Stomach (tissue), 8 donors: ENCODE measurements at regions not wholly inside any gene's neighbourhood (a gene's known extent, or its start where the extent isn't known, plus 50 kb on each side); places are given as distances from the start of the nearest gene placed in this dataset.

Experiments
- DNase-seq, 2 donors: peaks; one replicate each; pipeline versions ENCODE4 v3.0.0 to v3.0.0-alpha.2; 2013 to 2019
- H3K27ac ChIP-seq, 5 donors: fragments of 200-600 bp in 4 of 5; sonication (generic) in 4 of 5; one replicate each; pipeline ENCODE4 v1.5.1; 2013 to 2019; ENCODE audit warnings: mild to moderate bottlenecking in 1 of 5, moderate library complexity in 1 of 5
- H3K27me3 ChIP-seq, 3 donors: fragments of 200-600 bp; sonication (generic); one replicate each; pipeline ENCODE4 v1.5.1; 2017 to 2019; ENCODE audit warnings: mixed run types in 1 of 3
- H3K36me3 ChIP-seq, 4 donors: fragments of 200-600 bp; sonication (generic); 1 replicate in 3 of 4; 2 replicates in 1 of 4; pipeline ENCODE4 v1.5.1; 2016 to 2019
- H3K4me1 ChIP-seq, 4 donors: fragments of 200-600 bp; sonication (generic); one replicate each; pipeline ENCODE4 v1.5.1; 2016 to 2019
- H3K4me3 ChIP-seq, 4 donors: fragments of 200-600 bp; sonication (generic) in 3 of 4; one replicate each; pipeline ENCODE4 v1.5.1; 2016 to 2019; ENCODE audit warnings: mild to moderate bottlenecking in 1 of 4
- H3K9me3 ChIP-seq, 4 donors: fragments of 200-600 bp; sonication (generic); one replicate each; pipeline ENCODE4 v1.5.1; 2016 to 2019
- EP300 ChIP-seq: sonication (generic); formaldehyde crosslinking; IDR thresholded peaks from one replicate; pipeline ENCODE4 v1.6.1; 2017; ENCODE audit warnings: antibody characterized with exemption
- POLR2A ChIP-seq, 4 donors: fragments of 450-650 bp; IDR thresholded peaks; one replicate each; pipeline ENCODE4 v1.6.1; 2016; ENCODE audit warnings: antibody characterized with exemption in 4 of 4, control low read depth in 2 of 4, mild to moderate bottlenecking in 1 of 4, moderate library complexity in 1 of 4
- POLR2AphosphoS5 ChIP-seq, 3 donors: sonication (generic); formaldehyde crosslinking; IDR thresholded peaks; one replicate each; pipeline ENCODE4 v1.6.1; 2016; ENCODE audit warnings: antibody characterized with exemption in 3 of 3
- WGBS, 5 donors: extraction: QIAGEN DNeasy Blood & Tissue Kit in 3 of 5; methylation state at CpG; one replicate each; pipeline versions ENCODE4 v1.1.5 to v1.1.7; 2013 to 2018; 5-methylcytosine and 5-hydroxymethylcytosine counted together
- intact Hi-C: fragments of 100-400 bp; cut with DNase I; formaldehyde crosslinking; loops from one replicate; pipeline ENCODE4 v1.15.1; 2023; ENCODE audit warnings: low total_unique reads
- TF ChIP-seq, protein P1 (sequence below), 7 experiments: fragments of 450-650 bp in 4 of 7; fragments of 200-600 bp in 3 of 7; sonication (generic) in 3 of 7; IDR thresholded peaks; one replicate each; pipeline ENCODE4 v1.5.1; 2016 to 2019; ENCODE audit warnings: antibody characterized with exemption in 7 of 7, control low read depth in 2 of 7, mild to moderate bottlenecking in 1 of 7
- donor health status: healthy with polysubstance abuse.
- donor health status: Bipolar disorder and iron deficiency.
- donor health status: healthy.

DNA sequence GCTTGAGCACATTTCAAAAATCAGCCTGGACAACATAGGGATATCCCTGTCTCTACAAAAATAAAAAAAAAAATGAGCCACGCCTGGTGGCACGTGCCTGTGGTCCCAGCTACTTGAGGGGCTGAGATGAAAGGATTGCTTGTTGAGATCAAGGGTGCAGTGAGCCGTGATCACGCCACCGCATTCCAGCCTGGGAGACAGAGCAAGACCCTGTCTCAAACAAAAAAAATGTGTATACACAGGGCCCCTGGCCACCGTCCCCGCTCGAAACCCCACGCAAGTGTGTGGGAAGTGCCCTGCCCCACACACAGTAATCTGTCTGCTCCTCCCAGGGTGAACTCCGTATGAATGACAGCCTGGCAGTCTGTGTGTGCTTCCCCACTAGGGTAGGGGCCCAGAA, 93.0 kb upstream of the RPL38 start:
- H3K9me3 ChIP-seq: no peaks in the 10 kb centered on the region
- 23 to 35% (median 26%) methylated on average over 10 of the region's 10 CpGs for whole genome bisulfite sequencing, 5 donors
- H3K4me3 ChIP-seq: no peak overlapping the region
- intact Hi-C loops: no loop called here
- H3K27me3 ChIP-seq: peaks cover 0 to 83% (median 14%) of the 10 kb centered on the region in 3 donors
- TF ChIP-seq POLR2AphosphoS5 (IDR thresholded peaks at IDR 0.05) (no peak), EP300 (no peak), POLR2A (IDR thresholded peaks at IDR 0.05) (no peak)
- TF ChIP-seq, protein P1, sequence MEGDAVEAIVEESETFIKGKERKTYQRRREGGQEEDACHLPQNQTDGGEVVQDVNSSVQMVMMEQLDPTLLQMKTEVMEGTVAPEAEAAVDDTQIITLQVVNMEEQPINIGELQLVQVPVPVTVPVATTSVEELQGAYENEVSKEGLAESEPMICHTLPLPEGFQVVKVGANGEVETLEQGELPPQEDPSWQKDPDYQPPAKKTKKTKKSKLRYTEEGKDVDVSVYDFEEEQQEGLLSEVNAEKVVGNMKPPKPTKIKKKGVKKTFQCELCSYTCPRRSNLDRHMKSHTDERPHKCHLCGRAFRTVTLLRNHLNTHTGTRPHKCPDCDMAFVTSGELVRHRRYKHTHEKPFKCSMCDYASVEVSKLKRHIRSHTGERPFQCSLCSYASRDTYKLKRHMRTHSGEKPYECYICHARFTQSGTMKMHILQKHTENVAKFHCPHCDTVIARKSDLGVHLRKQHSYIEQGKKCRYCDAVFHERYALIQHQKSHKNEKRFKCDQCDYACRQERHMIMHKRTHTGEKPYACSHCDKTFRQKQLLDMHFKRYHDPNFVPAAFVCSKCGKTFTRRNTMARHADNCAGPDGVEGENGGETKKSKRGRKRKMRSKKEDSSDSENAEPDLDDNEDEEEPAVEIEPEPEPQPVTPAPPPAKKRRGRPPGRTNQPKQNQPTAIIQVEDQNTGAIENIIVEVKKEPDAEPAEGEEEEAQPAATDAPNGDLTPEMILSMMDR (IDR thresholded peaks at IDR 0.05): no peak
- no peaks in the 10 kb centered on the region for H3K4me1 ChIP-seq
- no peak for DNase-seq
- no peak overlapping the region for H3K27ac ChIP-seq
- H3K36me3 ChIP-seq: no peaks in the 10 kb centered on the region

DNA sequence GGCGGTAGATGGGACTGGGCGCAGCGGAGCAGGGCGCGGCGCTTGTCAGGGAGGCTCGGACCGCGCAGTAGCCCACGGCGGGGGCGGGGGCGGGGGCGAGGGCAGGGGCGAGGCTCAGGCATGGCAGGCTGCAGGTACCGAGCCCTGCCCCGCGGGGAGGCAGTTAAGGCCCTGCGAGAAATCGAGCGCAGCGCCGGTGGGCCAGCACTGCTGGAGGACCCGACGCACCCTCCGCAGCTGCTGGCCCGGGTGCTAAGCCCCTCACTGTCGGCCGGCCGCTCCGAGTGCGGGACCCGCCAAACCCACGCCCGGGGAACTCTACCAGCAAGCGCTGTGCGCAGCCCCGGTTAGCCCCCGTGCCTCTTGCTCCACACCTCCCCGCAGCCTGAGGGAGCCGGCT, 90.2 kb upstream of the RPL38 start:
- no peak for DNase-seq
- Histone ChIP-seq H3K27ac (no peak overlapping the region), H3K27me3 (peaks cover 0 to 84% (median 22%) of the 10 kb centered on the region in 3 donors), H3K4me3 (no peak overlapping the region), H3K9me3 (no peaks in the 10 kb centered on the region), H3K36me3 (no peaks in the 10 kb centered on the region), H3K4me1 (no peaks in the 10 kb centered on the region)
- intact Hi-C loops: no loop called here
- WGBS, 5 donors: 93 to 98% (median 96%) methylated on average over 27 to 41 of the region's 41 CpGs
- no peak for TF ChIP-seq POLR2AphosphoS5 (IDR thresholded peaks at IDR 0.05)
- no peak for TF ChIP-seq EP300
- TF ChIP-seq, protein P1 (IDR thresholded peaks at IDR 0.05): no peak
- TF ChIP-seq POLR2A (IDR thresholded peaks at IDR 0.05): no peak

DNA sequence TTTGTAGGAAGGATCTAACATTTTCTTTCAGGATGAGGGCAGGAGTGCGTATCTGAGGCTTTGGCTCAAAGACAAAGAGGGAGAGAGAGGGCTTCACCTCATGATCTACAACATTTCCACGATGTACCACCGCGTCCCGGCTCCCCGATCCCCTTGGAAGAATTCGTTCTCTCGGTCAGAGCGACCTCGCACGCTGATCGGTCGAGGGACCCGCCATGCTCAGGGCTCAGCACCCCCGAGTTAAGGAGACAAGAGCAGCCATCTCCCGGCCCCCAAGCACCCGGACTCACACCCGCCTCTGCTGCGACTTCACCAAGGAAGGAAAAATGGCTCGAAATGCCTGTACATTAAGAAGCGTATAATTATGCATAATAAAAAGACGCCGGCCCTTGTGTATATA, 89.5 kb upstream of the RPL38 start:
- Histone ChIP-seq H3K36me3 (no peaks in the 10 kb centered on the region), H3K4me3 (no peak overlapping the region), H3K4me1 (no peaks in the 10 kb centered on the region), H3K9me3 (no peaks in the 10 kb centered on the region), H3K27me3 (peaks cover 0 to 80% (median 22%) of the 10 kb centered on the region in 3 donors), H3K27ac (no peak overlapping the region)
- TF ChIP-seq, protein P1 (IDR thresholded peaks at IDR 0.05): no peak
- TF ChIP-seq POLR2A (IDR thresholded peaks at IDR 0.05) (no peak), EP300 (no peak), POLR2AphosphoS5 (IDR thresholded peaks at IDR 0.05) (no peak)
- 62 to 76% (median 68%) methylated on average over 23 of the region's 23 CpGs for WGBS, 5 donors
- intact Hi-C loops: no loop called here
- DNase-seq: no peak

DNA sequence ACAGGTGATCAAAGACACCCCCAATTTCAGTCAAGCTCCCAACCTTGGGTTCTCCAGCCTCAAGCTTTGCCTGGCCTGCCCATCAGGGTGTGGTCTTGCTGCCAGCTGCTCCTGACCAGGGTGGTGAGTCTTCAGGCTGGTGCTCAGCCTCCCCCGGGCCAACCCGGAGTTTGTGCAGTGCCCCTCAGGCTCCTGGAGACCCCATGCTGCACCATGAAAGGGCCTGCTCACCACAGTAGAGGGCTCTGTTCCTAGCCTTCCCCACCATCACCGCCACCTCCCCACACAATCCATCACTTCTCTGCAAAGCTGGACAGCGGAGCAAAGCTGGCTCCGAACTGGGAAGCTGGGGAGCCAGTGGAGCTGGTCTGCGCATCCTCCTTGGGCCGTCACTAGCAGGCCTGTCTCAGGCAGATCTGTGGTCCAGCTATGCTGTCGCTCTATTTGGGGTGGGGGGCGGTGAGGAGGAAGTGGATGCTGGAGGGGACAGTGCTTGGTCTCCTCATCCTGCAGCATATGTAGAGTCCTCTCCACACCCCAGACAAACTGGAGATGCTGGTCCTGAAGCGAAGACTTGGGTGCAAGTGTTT, 88.5 kb upstream of the RPL38 start:
- Histone ChIP-seq H3K27me3 (peaks cover 0 to 80% (median 22%) of the 10 kb centered on the region in 3 donors), H3K27ac (no peak overlapping the region), H3K4me3 (no peak overlapping the region), H3K36me3 (no peaks in the 10 kb centered on the region), H3K9me3 (no peaks in the 10 kb centered on the region), H3K4me1 (no peaks in the 10 kb centered on the region)
- WGBS, 5 donors: 76 to 87% (median 81%) methylated on average over 7 to 10 of the region's 10 CpGs
- no peak for DNase-seq
- intact Hi-C loops: no loop called here
- TF ChIP-seq POLR2AphosphoS5 (IDR thresholded peaks at IDR 0.05) (no peak), EP300 (no peak), POLR2A (IDR thresholded peaks at IDR 0.05) (no peak)
- TF ChIP-seq, protein P1 (IDR thresholded peaks at IDR 0.05): no peak
